SK-N-SH treated with all-trans-retinoic acid at 6 μM for 48 hours (cell line): ENCODE measurements at regions not wholly inside any gene's neighbourhood (a gene's known extent, or its start where the extent isn't known, plus 50 kb on each side); places are given as distances from the start of the nearest gene placed in this dataset.
A peak's percentile ranks its signal among the peaks of the same experiment; 100 is the strongest.

ENCODE experiments used
- ATAC-seq: fragments of 200-7000 bp; cut with Tn5 transposase; 3 replicates; pipeline ENCODE4 v1.9.1; 2020; ENCODE audit warnings: mild to moderate bottlenecking, moderate library complexity
- ARNTL ChIP-seq: fragments of 450-650 bp; formaldehyde crosslinking; IDR thresholded peaks from 2 replicates; pipeline ENCODE4 v1.5.0; 2020; ENCODE audit warnings: low read depth, mild to moderate bottlenecking, moderate library complexity, borderline replicate concordance
- BACH2 ChIP-seq: fragments of 250-450 bp; sonication (Bioruptor Pico); IDR thresholded peaks from 2 replicates; pipeline ENCODE4 v1.9.0; 2021; ENCODE audit warnings: mild to moderate bottlenecking, borderline replicate concordance
- CSDC2 ChIP-seq: fragments of 250-450 bp; sonication (Bioruptor Pico); IDR thresholded peaks from 2 replicates; pipeline ENCODE4 v1.5.0; 2020; ENCODE audit warnings: mild to moderate bottlenecking, moderate library complexity
- GLIS3 ChIP-seq: fragments of 250-450 bp; sonication (Bioruptor Pico); IDR thresholded peaks from 2 replicates; pipeline ENCODE4 v1.5.0; 2020; ENCODE audit warnings: mild to moderate bottlenecking, moderate library complexity
- ISL1 ChIP-seq: fragments of 250-450 bp; sonication (Bioruptor Pico); IDR thresholded peaks from 2 replicates; pipeline ENCODE4 v2.1.2; 2022; ENCODE audit warnings: mild to moderate bottlenecking, moderate library complexity
- OSR1 ChIP-seq: fragments of 250-450 bp; sonication (Bioruptor Pico); IDR thresholded peaks from 2 replicates; pipeline ENCODE4 v1.8.0; 2022; ENCODE audit warnings: moderate library complexity, mild to moderate bottlenecking, inconsistent platforms
- PPARA ChIP-seq: fragments of 250-450 bp; sonication (Bioruptor Pico); IDR thresholded peaks from 2 replicates; pipeline ENCODE4 v1.5.0; 2020; ENCODE audit warnings: mild to moderate bottlenecking, borderline replicate concordance
- RARB ChIP-seq: fragments of 250-450 bp; sonication (Bioruptor Pico); IDR thresholded peaks from 2 replicates; pipeline ENCODE4 v1.8.0; 2021; ENCODE audit warnings: mild to moderate bottlenecking, moderate library complexity
- SNAI2 ChIP-seq: fragments of 250-450 bp; sonication (Bioruptor Pico); IDR thresholded peaks from 2 replicates; pipeline ENCODE4 v1.5.0; 2020; ENCODE audit warnings: mild to moderate bottlenecking, moderate library complexity
- TCF4 ChIP-seq: fragments of 250-450 bp; sonication (Bioruptor Pico); IDR thresholded peaks from 2 replicates; pipeline ENCODE4 v1.8.0; 2021; ENCODE audit warnings: mild to moderate bottlenecking, moderate library complexity, borderline replicate concordance
- TOX ChIP-seq: fragments of 250-450 bp; sonication (Bioruptor Pico); IDR thresholded peaks from 2 replicates; pipeline ENCODE4 v1.8.0; 2021; ENCODE audit warnings: mild to moderate bottlenecking, moderate library complexity, borderline replicate concordance
- ZC3H10 ChIP-seq: fragments of 250-450 bp; sonication (Bioruptor Pico); IDR thresholded peaks from 2 replicates; pipeline ENCODE4 v1.5.1; 2021; ENCODE audit warnings: mild to moderate bottlenecking, moderate library complexity
- ZFP3 ChIP-seq: fragments of 250-450 bp; sonication (Bioruptor Pico); IDR thresholded peaks from 2 replicates; pipeline ENCODE4 v1.5.0; 2020; ENCODE audit warnings: mild to moderate bottlenecking, moderate library complexity
- ZFP30 ChIP-seq: fragments of 450-650 bp; formaldehyde crosslinking; IDR thresholded peaks from 2 replicates; pipeline ENCODE4 v1.5.0; 2022; ENCODE audit warnings: mild to moderate bottlenecking, moderate library complexity
- ZNF70 ChIP-seq: fragments of 450-650 bp; formaldehyde crosslinking; IDR thresholded peaks from 2 replicates; pipeline ENCODE4 v1.5.0; 2020; ENCODE audit warnings: mild to moderate bottlenecking, moderate library complexity
- ZNF8 ChIP-seq: fragments of 450-650 bp; formaldehyde crosslinking; IDR thresholded peaks from 2 replicates; pipeline ENCODE4 v1.5.0; 2020; ENCODE audit warnings: mild to moderate bottlenecking, moderate library complexity
- TF ChIP-seq, protein P1 (sequence below): fragments of 250-450 bp; sonication (Bioruptor Pico); IDR thresholded peaks from 2 replicates; pipeline ENCODE4 v1.5.1; 2021; ENCODE audit warnings: mild to moderate bottlenecking, moderate library complexity
- TF ChIP-seq, protein P2 (sequence below): fragments of 250-450 bp; sonication (Bioruptor Pico); IDR thresholded peaks from 2 replicates; pipeline ENCODE4 v1.8.0; 2020; ENCODE audit warnings: mild to moderate bottlenecking, moderate library complexity, borderline replicate concordance
- TF ChIP-seq, protein P3 (sequence below): fragments of 250-450 bp; sonication (Bioruptor Pico); IDR thresholded peaks from 2 replicates; pipeline ENCODE4 v1.5.0; 2020; ENCODE audit warnings: mild to moderate bottlenecking, moderate library complexity

DNA sequence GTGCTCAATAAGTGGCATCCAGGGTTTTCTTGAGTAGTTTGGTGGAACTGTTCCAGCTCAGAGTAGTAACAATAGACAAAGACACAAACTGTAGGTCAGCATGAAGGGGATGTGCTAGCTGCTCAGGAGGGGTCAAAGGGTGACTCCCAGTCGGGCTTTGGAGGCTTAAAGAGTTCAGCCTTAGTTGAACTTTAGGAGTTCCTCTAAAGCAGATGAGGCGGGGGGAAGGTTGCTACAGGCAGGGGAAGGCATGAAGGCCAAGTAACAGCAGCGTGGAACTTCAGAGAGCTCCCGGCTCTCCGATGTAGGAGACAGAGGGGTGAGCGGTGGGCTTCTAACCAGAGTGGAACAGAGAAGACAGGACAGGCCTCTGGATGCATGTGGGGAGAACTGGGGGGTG, 115.5 kb upstream of the CD93 start (continued):
- TF ChIP-seq ZNF70 (CRISPR knock-in tag): no peak
- TF ChIP-seq, protein P1, sequence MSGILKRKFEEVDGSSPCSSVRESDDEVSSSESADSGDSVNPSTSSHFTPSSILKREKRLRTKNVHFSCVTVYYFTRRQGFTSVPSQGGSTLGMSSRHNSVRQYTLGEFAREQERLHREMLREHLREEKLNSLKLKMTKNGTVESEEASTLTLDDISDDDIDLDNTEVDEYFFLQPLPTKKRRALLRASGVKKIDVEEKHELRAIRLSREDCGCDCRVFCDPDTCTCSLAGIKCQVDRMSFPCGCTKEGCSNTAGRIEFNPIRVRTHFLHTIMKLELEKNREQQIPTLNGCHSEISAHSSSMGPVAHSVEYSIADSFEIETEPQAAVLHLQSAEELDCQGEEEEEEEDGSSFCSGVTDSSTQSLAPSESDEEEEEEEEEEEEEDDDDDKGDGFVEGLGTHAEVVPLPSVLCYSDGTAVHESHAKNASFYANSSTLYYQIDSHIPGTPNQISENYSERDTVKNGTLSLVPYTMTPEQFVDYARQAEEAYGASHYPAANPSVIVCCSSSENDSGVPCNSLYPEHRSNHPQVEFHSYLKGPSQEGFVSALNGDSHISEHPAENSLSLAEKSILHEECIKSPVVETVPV (CRISPR knock-in tag): no peak
- no peak for TF ChIP-seq GLIS3 (CRISPR knock-in tag)
- TF ChIP-seq RARB: no peak

DNA sequence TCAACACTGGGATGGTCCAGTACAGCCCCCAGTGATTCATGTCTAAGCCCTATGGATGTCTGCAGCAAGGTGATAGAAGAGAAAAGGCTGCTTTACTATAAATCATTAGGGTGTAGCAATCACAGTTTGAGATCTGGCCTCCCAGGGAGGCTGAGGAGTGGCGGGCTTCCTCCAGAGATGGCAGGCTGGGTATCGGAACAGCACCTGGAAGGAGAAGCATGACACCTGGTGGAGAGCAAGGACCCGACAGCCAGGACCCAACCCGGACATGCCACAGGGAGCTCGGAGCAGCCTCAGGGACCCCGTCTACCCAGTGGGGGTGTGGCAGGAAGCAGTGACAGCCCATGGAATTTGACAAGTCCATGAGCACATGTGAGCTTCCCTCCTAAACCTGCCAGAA, 114.8 kb upstream of the CD93 start:
- no peak for TF ChIP-seq ZNF70 (CRISPR knock-in tag)
- TF ChIP-seq, protein P2, sequence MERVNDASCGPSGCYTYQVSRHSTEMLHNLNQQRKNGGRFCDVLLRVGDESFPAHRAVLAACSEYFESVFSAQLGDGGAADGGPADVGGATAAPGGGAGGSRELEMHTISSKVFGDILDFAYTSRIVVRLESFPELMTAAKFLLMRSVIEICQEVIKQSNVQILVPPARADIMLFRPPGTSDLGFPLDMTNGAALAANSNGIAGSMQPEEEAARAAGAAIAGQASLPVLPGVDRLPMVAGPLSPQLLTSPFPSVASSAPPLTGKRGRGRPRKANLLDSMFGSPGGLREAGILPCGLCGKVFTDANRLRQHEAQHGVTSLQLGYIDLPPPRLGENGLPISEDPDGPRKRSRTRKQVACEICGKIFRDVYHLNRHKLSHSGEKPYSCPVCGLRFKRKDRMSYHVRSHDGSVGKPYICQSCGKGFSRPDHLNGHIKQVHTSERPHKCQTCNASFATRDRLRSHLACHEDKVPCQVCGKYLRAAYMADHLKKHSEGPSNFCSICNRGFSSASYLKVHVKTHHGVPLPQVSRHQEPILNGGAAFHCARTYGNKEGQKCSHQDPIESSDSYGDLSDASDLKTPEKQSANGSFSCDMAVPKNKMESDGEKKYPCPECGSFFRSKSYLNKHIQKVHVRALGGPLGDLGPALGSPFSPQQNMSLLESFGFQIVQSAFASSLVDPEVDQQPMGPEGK (CRISPR knock-in tag): no peak
- no peak for TF ChIP-seq ZNF8 (CRISPR knock-in tag)
- TF ChIP-seq TCF4 (CRISPR knock-in tag): no peak
- TF ChIP-seq ISL1 (CRISPR knock-in tag): no peak
- TF ChIP-seq GLIS3 (CRISPR knock-in tag): no peak
- peak; percentile 91 for ATAC-seq

DNA sequence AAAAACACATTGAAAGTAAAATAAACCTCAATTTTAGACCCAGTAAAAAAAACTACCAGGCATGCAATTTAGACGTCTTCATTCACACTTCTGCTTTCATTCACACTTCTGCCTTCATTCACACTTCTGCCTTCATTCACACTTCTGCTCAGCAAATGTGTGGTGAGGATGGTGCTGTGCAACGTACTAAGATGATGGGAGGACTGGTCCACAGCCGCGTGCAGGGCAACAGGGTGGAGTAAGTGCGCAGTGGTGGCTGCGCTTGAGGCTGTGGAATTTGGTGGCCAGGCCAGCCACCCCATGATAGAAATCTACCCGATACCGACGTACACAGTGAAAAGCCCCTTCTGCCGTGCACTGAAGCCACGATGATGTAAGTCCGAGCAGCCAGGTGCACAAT, 114.3 kb upstream of the CD93 start:
- ATAC-seq: no peak
- TF ChIP-seq SNAI2 (CRISPR knock-in tag): no peak
- no peak for TF ChIP-seq PPARA (CRISPR knock-in tag)
- no peak for TF ChIP-seq CSDC2 (CRISPR knock-in tag)
- no peak for TF ChIP-seq TOX (CRISPR knock-in tag)
- no peak for TF ChIP-seq RARB
- no peak for TF ChIP-seq BACH2 (CRISPR knock-in tag)
- TF ChIP-seq ZNF8 (CRISPR knock-in tag): no peak
- no peak for TF ChIP-seq ZC3H10 (CRISPR knock-in tag)
- TF ChIP-seq ARNTL (CRISPR knock-in tag): no peak
- TF ChIP-seq, protein P3, sequence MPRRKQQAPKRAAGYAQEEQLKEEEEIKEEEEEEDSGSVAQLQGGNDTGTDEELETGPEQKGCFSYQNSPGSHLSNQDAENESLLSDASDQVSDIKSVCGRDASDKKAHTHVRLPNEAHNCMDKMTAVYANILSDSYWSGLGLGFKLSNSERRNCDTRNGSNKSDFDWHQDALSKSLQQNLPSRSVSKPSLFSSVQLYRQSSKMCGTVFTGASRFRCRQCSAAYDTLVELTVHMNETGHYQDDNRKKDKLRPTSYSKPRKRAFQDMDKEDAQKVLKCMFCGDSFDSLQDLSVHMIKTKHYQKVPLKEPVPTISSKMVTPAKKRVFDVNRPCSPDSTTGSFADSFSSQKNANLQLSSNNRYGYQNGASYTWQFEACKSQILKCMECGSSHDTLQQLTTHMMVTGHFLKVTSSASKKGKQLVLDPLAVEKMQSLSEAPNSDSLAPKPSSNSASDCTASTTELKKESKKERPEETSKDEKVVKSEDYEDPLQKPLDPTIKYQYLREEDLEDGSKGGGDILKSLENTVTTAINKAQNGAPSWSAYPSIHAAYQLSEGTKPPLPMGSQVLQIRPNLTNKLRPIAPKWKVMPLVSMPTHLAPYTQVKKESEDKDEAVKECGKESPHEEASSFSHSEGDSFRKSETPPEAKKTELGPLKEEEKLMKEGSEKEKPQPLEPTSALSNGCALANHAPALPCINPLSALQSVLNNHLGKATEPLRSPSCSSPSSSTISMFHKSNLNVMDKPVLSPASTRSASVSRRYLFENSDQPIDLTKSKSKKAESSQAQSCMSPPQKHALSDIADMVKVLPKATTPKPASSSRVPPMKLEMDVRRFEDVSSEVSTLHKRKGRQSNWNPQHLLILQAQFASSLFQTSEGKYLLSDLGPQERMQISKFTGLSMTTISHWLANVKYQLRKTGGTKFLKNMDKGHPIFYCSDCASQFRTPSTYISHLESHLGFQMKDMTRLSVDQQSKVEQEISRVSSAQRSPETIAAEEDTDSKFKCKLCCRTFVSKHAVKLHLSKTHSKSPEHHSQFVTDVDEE (CRISPR knock-in tag): no peak
- TF ChIP-seq, protein P1 (CRISPR knock-in tag): no peak
- TF ChIP-seq ZFP30 (CRISPR knock-in tag): no peak

DNA sequence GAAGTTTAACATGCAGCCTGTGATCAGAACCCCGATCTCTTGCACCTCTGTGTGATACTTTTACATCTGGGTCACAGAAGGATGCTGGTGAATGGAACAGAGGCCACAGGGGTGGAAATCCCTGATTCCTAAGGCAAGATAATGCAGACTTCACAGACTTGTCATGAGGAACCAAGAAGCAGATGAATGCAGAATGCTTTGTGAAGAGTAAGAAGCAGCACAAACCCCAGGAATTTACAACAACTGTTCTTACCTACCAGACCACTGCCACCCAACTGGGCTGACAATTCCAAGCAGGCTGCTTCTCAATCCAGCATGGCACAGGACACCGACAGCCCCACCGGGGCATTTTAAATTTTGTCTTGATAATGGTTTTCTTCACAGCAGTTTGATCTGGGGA, 113.2 kb upstream of the CD93 start:
- ATAC-seq: no peak
- TF ChIP-seq TOX (CRISPR knock-in tag) (no peak), ISL1 (CRISPR knock-in tag) (no peak), ZFP30 (CRISPR knock-in tag) (no peak), OSR1 (no peak), PPARA (CRISPR knock-in tag) (no peak), TCF4 (CRISPR knock-in tag) (no peak), GLIS3 (CRISPR knock-in tag) (no peak), ZC3H10 (CRISPR knock-in tag) (no peak), ARNTL (CRISPR knock-in tag) (no peak), ZFP3 (CRISPR knock-in tag) (no peak), ZNF8 (CRISPR knock-in tag) (no peak), RARB (no peak)
- TF ChIP-seq, protein P2 (CRISPR knock-in tag): no peak
- TF ChIP-seq, protein P1 (CRISPR knock-in tag): no peak
- TF ChIP-seq, protein P3 (CRISPR knock-in tag): no peak
